ENCODE measurements at regions not wholly inside any gene's neighbourhood (a gene's known extent, or its start where the extent isn't known, plus 50 kb on each side); places are given as distances from the start of the nearest gene placed in this dataset.

DNA sequence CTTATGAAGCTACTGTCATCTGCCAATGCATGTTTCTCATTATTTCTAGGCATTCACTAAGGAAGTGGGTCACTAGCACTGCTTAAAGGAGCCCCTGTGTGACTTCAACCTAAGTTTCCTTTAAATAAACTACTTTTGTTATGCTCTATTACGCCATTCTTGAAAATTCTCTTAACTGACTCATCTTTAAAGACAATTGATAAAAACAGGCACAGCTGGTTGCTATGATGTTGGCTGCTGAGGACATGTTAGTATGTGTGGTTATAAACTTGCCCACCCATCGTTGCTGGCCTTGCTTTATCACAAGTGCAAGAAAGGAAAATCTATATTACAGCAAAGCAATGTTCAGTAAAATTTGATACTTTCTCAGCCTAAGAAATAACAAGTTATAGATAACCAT is 75.8 kb upstream of the CNTNAP4 start:
- H3K27me3 ChIP-seq (ENCODE audit: control insufficient read depth, insufficient read depth, low read length) = no peaks in the 10 kb centered on the region
- no peaks in the 10 kb centered on the region for H3K4me1 ChIP-seq (ENCODE audit: control insufficient read depth, insufficient read depth, low read length)
- H2BK120ac ChIP-seq (ENCODE audit: low read depth, low read length) = no peak overlapping the region
- no peak overlapping the region for H3K4me3 ChIP-seq (ENCODE audit: insufficient read depth, low read depth, low read length)
- no peak overlapping the region for H3K4me2 ChIP-seq (ENCODE audit: low read depth, low read length)
- H3K79me1 ChIP-seq (ENCODE audit: low read depth in 1 of 2, low read length in 2 of 2) = no peaks in the 10 kb centered on the region
- intact Hi-C loops (cut with micrococcal nuclease) = no loop called here
- H4K8ac ChIP-seq (ENCODE audit: low read depth in 2 of 2, low read length in 2 of 2) = no peak overlapping the region
- no peak overlapping the region for H4K91ac ChIP-seq (ENCODE audit: insufficient read depth, low read depth, low read length)
- DNase-seq = no peak
- H4K20me1 ChIP-seq (ENCODE audit: insufficient read depth, low read length) = no peaks in the 10 kb centered on the region
- TF ChIP-seq CEBPB (IDR thresholded peaks at IDR 0.05; ENCODE audit: low read depth, low read length) = no peak
- TF ChIP-seq RCOR1 (IDR thresholded peaks at IDR 0.05; ENCODE audit: insufficient replicate concordance, low read length) = no peak
- TF ChIP-seq CHD1 (IDR thresholded peaks at IDR 0.05; ENCODE audit: low read depth, low read length) = no peak
- TF ChIP-seq POLR2A (IDR thresholded peaks at IDR 0.05; ENCODE audit: low read depth, low read length) = no peak
- TF ChIP-seq MAFK (IDR thresholded peaks at IDR 0.05; ENCODE audit: low read depth, low read length) = no peak
- TF ChIP-seq, protein P1, sequence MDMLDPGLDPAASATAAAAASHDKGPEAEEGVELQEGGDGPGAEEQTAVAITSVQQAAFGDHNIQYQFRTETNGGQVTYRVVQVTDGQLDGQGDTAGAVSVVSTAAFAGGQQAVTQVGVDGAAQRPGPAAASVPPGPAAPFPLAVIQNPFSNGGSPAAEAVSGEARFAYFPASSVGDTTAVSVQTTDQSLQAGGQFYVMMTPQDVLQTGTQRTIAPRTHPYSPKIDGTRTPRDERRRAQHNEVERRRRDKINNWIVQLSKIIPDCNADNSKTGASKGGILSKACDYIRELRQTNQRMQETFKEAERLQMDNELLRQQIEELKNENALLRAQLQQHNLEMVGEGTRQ (IDR thresholded peaks at IDR 0.05; ENCODE audit: low read depth, low read length) = no peak
- TF ChIP-seq SMC3 (IDR thresholded peaks at IDR 0.05; ENCODE audit: low read depth, low read length) = no peak
- no peak for TF ChIP-seq RAD21 (IDR thresholded peaks at IDR 0.05; ENCODE audit: low read length)
- TF ChIP-seq MAZ (IDR thresholded peaks at IDR 0.05; ENCODE audit: borderline replicate concordance, low read depth, low read length) = no peak
- no peak for TF ChIP-seq FOS (IDR thresholded peaks at IDR 0.05; ENCODE audit: low read depth, low read length)
- TF ChIP-seq ELK1 (IDR thresholded peaks at IDR 0.05; ENCODE audit: borderline replicate concordance, low read depth, low read length) = no peak
- TF ChIP-seq RFX5 (IDR thresholded peaks at IDR 0.05; ENCODE audit: low read depth, low read length) = no peak
- no peak for TF ChIP-seq NFE2L2 (IDR thresholded peaks at IDR 0.05; ENCODE audit: low read depth, low read length)
- TF ChIP-seq MXI1 (IDR thresholded peaks at IDR 0.05; ENCODE audit: borderline replicate concordance, low read depth, low read length) = no peak
- no peak for TF ChIP-seq BHLHE40 (IDR thresholded peaks at IDR 0.05; ENCODE audit: low read depth, low read length)
- TF ChIP-seq, protein P2, sequence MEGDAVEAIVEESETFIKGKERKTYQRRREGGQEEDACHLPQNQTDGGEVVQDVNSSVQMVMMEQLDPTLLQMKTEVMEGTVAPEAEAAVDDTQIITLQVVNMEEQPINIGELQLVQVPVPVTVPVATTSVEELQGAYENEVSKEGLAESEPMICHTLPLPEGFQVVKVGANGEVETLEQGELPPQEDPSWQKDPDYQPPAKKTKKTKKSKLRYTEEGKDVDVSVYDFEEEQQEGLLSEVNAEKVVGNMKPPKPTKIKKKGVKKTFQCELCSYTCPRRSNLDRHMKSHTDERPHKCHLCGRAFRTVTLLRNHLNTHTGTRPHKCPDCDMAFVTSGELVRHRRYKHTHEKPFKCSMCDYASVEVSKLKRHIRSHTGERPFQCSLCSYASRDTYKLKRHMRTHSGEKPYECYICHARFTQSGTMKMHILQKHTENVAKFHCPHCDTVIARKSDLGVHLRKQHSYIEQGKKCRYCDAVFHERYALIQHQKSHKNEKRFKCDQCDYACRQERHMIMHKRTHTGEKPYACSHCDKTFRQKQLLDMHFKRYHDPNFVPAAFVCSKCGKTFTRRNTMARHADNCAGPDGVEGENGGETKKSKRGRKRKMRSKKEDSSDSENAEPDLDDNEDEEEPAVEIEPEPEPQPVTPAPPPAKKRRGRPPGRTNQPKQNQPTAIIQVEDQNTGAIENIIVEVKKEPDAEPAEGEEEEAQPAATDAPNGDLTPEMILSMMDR (conservative IDR thresholded peaks at IDR 0.05; ENCODE audit: low read depth, low read length) = no peak
- no peak overlapping the region for H2AFZ ChIP-seq (replicated peaks; ENCODE audit: low read length, poor library complexity)
- H3K36me3 ChIP-seq (ENCODE audit: control insufficient read depth, insufficient read depth, low read length) = no peaks in the 10 kb centered on the region
- H2BK5ac ChIP-seq (ENCODE audit: low read depth, low read length, poor library complexity, severe bottlenecking) = no peak overlapping the region
- H3K23ac ChIP-seq (ENCODE audit: low read depth, low read length) = no peak overlapping the region
- in situ Hi-C loops (cut with MboI; ENCODE audit: low sequenced_read_pairs) = no loop called here
- no peak overlapping the region for H2BK15ac ChIP-seq (ENCODE audit: low read depth, low read length)
- H3K27ac ChIP-seq (ENCODE audit: insufficient read depth, low read length) = no peak overlapping the region
- no peak overlapping the region for H3K18ac ChIP-seq (ENCODE audit: low read depth, low read length)
- H2BK20ac ChIP-seq (ENCODE audit: low read depth, low read length) = no peak overlapping the region
- H3K9ac ChIP-seq (ENCODE audit: low read depth, low read length) = no peak overlapping the region
- no peak overlapping the region for H2AK9ac ChIP-seq (replicated peaks; ENCODE audit: low read depth, low read length, poor library complexity)
- ChIA-PET CTCF (no interaction called here), POLR2A (ENCODE audit: unreplicated experiment) (no interaction called here)
- dilution Hi-C loops (cut with HindIII; ENCODE audit: low sequenced_read_pairs, unreplicated experiment) = no loop called here
- BruUV-seq (replicated peaks) = no TSS peak
- no peaks in the 10 kb centered on the region for H3K9me1 ChIP-seq (ENCODE audit: insufficient read depth, low read length)
- no CpG with 5 or more reads among the region's 2 CpGs for WGBS, 2 experiments (ENCODE audit: extremely low coverage in 2 of 2, insufficient read length in 1 of 2)
- H4K5ac ChIP-seq (ENCODE audit: low read depth, low read length) = no peak overlapping the region
- no peak overlapping the region for H3K56ac ChIP-seq (ENCODE audit: extremely low read depth, insufficient read depth, low read length)
- no peak overlapping the region for H3K4ac ChIP-seq (ENCODE audit: low read depth, low read length)
- H2AK5ac ChIP-seq (ENCODE audit: low read depth, low read length) = no peak overlapping the region
- H3K9me3 ChIP-seq (ENCODE audit: control insufficient read depth, insufficient read depth, low read length) = 0 out of 2 replicates have a peak, but pooled peaks cover 2% of the 10 kb centered on the region
- H3K14ac ChIP-seq (replicated peaks; ENCODE audit: low read depth, low read length) = no peak overlapping the region
- ATAC-seq (ENCODE audit: low read depth) = no peak

All from IMR-90 (cell line).